ENCODE measurements at regions not wholly inside any gene's neighbourhood (a gene's known extent, or its start where the extent isn't known, plus 50 kb on each side); places are given as distances from the start of the nearest gene placed in this dataset.
"Not testable (repeated sequence)": the region's sequence is repeated elsewhere in the genome, so short reads cannot be mapped to it uniquely, and the experiment has no call there.

DNA sequence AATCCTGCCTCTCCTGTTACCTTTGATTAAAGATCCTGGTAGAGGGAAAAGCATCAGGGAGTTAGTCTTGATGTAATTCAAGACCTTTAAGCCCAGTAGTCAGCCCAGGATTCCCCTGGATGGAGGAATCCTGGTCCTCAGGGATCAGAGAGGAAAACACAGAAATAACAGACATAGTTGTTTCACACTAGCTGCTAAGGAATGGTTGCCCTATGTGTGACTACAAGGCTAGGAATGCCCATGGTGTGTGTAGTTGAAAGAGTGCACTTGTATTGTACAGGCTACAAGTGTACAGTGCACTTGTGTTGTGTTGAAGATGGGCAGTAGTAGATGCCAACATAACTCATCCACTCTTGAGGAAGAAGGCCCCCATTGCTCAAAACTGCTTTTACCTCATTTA is 226.8 kb downstream of the AASDHPPT start:
- DNase-seq (ENCODE audit: insufficient read length, low spot score), result no peak
- TF ChIP-seq, protein P1, sequence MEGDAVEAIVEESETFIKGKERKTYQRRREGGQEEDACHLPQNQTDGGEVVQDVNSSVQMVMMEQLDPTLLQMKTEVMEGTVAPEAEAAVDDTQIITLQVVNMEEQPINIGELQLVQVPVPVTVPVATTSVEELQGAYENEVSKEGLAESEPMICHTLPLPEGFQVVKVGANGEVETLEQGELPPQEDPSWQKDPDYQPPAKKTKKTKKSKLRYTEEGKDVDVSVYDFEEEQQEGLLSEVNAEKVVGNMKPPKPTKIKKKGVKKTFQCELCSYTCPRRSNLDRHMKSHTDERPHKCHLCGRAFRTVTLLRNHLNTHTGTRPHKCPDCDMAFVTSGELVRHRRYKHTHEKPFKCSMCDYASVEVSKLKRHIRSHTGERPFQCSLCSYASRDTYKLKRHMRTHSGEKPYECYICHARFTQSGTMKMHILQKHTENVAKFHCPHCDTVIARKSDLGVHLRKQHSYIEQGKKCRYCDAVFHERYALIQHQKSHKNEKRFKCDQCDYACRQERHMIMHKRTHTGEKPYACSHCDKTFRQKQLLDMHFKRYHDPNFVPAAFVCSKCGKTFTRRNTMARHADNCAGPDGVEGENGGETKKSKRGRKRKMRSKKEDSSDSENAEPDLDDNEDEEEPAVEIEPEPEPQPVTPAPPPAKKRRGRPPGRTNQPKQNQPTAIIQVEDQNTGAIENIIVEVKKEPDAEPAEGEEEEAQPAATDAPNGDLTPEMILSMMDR (IDR thresholded peaks at IDR 0.05; ENCODE audit: insufficient read depth, missing control alignments), result no peak
- no peak for FAIRE-seq

DNA sequence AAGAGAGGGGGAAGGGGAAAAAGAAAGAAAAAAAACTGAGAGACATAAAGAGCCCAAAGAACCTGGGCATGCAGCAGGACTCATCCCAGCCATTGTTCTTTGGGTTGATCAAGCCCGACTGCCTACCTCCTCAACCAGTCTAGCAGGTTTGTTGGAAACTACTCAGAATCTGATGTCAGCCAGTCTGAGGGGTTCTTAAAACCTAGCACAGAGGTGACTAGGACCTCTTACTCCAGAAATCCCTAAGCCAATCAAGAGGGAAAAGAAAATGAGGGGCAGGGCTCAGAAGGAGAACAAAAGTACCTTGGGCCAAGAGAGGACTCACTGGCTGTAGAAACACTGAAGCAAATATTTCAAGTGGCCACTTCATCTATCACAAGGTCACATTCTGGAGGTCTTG is 228.0 kb downstream of the AASDHPPT start:
- FAIRE-seq (no peak), DNase-seq (ENCODE audit: insufficient read length, low spot score) (no peak)
- TF ChIP-seq, protein P1 (IDR thresholded peaks at IDR 0.05; ENCODE audit: insufficient read depth, missing control alignments), result no peak

DNA sequence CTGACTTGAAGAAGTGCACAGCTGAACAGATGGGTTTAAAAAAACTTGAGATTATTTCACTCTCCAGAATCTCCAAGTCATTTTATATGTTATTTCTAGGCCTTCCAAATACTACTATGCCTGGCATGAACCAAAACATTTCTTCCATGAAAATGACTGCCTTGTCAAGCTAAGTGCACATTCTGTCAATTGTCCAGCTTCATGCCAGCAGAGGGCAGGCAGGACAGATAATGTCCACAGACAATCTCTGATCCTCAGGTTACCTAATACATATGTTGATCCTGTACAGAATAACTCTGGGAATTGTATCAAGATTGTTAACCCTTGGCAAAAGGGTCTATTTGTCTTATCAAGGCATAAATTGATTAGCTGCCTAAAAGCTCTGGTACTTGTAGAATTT is 229.5 kb downstream of the AASDHPPT start:
- TF ChIP-seq, protein P1 (IDR thresholded peaks at IDR 0.05; ENCODE audit: insufficient read depth, missing control alignments), result no peak
- no peak for DNase-seq (ENCODE audit: insufficient read length, low spot score)
- no peak for FAIRE-seq

DNA sequence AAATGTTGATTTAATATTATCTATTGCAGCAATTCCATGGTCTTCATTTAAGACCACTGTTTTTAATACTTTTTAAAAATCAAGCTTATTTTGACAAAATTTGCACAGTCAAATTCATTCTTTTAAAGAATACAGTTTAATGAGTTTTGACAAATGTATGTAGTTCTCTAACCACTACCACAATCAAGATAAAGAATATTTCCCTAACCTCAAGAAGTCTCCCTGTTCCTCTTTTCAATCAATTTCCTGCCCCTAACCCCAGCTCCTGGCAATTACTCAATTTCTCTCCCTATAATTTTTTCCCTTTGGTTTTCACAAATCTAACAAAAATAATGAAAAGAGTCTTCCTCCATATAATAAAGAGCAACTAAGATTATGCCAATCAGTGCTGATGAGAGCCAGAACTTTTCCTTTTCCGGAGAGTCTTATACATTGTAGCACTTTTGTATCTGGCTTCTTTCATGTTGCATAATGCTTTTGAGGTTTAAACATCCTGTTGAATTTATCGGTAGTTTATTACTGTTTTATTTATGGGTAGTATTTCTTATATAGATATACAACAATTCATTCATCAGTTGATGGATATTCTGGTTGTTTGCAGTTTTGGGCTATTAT is 231.7 kb downstream of the AASDHPPT start:
- FAIRE-seq, result no peak
- TF ChIP-seq, protein P1 (IDR thresholded peaks at IDR 0.05; ENCODE audit: insufficient read depth, missing control alignments), result no peak
- DNase-seq (ENCODE audit: insufficient read length, low spot score), result no peak

DNA sequence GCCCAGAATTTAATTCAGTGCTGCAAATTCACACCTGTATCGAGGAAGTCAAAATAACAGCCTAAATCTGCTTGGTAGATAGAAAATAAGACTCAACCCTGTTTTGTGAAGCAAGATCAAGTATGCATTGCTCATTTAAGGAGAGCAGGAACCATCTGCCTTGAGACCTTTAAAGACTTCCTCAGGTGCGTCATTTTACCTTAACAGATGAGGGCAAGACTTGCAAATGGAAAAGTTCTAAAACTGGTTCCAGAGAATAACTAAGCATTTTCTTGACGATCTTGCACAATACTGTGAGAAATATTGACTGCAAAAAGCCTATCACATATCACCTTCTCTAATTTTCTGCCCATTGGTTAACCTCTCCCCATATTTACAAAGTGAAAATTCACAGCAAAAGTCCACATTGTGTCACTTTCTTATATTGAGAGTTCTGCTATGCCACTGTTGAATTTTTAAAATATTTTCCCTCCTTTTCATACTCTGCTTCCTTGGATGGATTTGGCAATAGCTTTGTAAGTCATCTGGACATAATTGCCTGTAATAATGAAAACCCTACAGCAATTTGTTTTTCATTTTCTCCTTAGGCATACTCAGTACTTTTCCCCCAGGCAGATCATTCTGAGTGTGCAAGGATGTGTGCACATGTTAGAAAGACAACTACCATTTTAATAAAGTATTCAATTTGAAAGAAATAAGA is 234.2 kb downstream of the AASDHPPT start:
- TF ChIP-seq, protein P1 (IDR thresholded peaks at IDR 0.05; ENCODE audit: insufficient read depth, missing control alignments), result no peak
- FAIRE-seq (no peak), DNase-seq (ENCODE audit: insufficient read length, low spot score) (no peak)

DNA sequence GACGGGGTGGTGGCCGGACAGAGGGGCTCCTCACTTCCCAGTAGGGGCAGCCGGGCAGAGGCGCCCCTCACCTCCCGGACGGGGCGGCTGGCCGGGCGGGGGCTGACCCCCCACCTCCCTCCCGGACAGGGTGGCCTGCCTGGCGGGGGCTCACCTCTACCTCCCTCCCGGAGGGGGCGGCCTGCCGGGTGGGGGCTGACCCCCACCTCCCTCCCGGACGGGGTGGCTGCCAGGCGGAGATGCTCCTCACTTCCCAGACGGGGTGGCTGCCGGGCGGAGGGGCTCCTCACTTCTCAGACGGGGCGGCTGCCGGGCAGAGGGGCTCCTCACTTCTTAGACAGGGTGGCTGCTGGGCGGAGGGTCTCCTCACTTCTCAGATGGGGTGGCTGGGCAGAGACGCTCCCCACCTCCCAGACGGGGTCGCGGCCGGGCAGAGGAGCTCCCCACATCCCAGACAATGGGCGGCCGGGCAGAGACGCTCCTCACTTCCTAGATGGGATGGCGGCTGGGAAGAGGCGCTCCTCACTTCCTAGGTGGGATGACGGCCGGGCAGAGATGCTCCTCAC is 239.8 kb downstream of the AASDHPPT start:
- not testable (repeated sequence) for FAIRE-seq; DNase-seq (ENCODE audit: insufficient read length, low spot score)

DNA sequence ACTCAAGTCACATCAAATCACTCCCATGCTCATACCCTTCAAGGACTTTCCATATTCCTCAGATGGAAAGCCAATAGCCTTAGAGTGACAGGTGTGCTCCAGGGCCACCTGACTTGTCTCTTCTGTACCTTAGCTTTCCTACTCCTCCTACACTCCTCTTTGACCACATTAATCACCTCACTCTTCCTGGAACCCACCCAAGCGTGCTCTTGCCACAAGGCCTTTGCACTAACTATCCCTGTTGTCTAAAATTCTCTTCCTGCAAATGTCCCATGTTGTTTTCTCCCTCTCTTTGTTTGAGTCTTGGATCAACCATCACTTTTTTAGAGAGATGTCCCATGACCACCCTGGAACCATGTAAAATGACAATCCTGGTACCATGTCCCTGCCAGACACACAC is 244.1 kb downstream of the AASDHPPT start:
- no peak for FAIRE-seq
- DNase-seq (ENCODE audit: insufficient read length, low spot score), result no peak
- TF ChIP-seq, protein P1 (IDR thresholded peaks at IDR 0.05; ENCODE audit: insufficient read depth, missing control alignments), result no peak
